ENCODE measurements at regions not wholly inside any gene's neighbourhood (a gene's known extent, or its start where the extent isn't known, plus 50 kb on each side); places are given as distances from the start of the nearest gene placed in this dataset.

GRCh38 chr10:20662742-20663141, 234.4 kb downstream of the NEBL start:
- TF ChIP-seq ZNF512 (CRISPR knock-in tag; IDR thresholded peaks at IDR 0.05; ENCODE audit: borderline replicate concordance) (no peak), ZNF317 (CRISPR knock-in tag; IDR thresholded peaks at IDR 0.05; ENCODE audit: borderline replicate concordance, low read depth) (peak; percentile 88; the same call in 1 of the 2 replicates)

GRCh38 chr10:20659225-20659624, 237.9 kb downstream of the NEBL start:
- ATAC-seq (no peak), DNase-seq (ENCODE audit: low spot score) (no peak)
- H3K4me3 Mint-ChIP-seq: no peak overlapping the region
- peaks cover 17% of the 10 kb centered on the region for H3K36me3 Mint-ChIP-seq
- CTCF ChIA-PET: no interaction called here
- peaks cover 26% of the 10 kb centered on the region for H3K9me3 Mint-ChIP-seq
- H3K27ac Mint-ChIP-seq: no peak overlapping the region
- POLR2A ChIA-PET: no interaction called here
- peaks cover 10% of the 10 kb centered on the region for H3K4me1 Mint-ChIP-seq
- peaks cover 6% of the 10 kb centered on the region for H3K27me3 Mint-ChIP-seq (ENCODE audit: low read depth)
- TF ChIP-seq MXD4 (CRISPR knock-in tag; IDR thresholded peaks at IDR 0.05; ENCODE audit: borderline replicate concordance) (no peak), PREB (CRISPR knock-in tag; IDR thresholded peaks at IDR 0.05; ENCODE audit: borderline replicate concordance) (no peak), RORB (CRISPR knock-in tag; IDR thresholded peaks at IDR 0.05) (no peak), CREB1 (CRISPR knock-in tag; IDR thresholded peaks at IDR 0.05) (no peak)

More at GRCh38 chr10:20662742-20663141, 234.4 kb downstream of the NEBL start:
- ChIA-PET CTCF (interaction anchor here (0.6 kb wide), 1 partner anchor 52 kb away, joined by 3 read pairs; no protein-coding TSS in a partner anchor), POLR2A (no interaction called here)
- DNase-seq (ENCODE audit: low spot score) (no peak), ATAC-seq (no peak)
- H3K36me3 Mint-ChIP-seq: peaks cover 18% of the 10 kb centered on the region
- peaks cover 10% of the 10 kb centered on the region for H3K4me1 Mint-ChIP-seq
- no peak overlapping the region for H3K27ac Mint-ChIP-seq
- peaks cover 6% of the 10 kb centered on the region for H3K27me3 Mint-ChIP-seq (ENCODE audit: low read depth)
- peaks cover 26% of the 10 kb centered on the region for H3K9me3 Mint-ChIP-seq
- H3K4me3 Mint-ChIP-seq: no peak overlapping the region

- ChIA-PET POLR2A (no interaction called here), CTCF (no interaction called here)
- H3K27ac Mint-ChIP-seq: no peak overlapping the region
- peaks cover 22% of the 10 kb centered on the region for H3K9me3 Mint-ChIP-seq
- H3K4me3 Mint-ChIP-seq: no peak overlapping the region
- no peak for TF ChIP-seq ZNF532 (CRISPR knock-in tag; IDR thresholded peaks at IDR 0.05; ENCODE audit: borderline replicate concordance)
- TF ChIP-seq FOXP1 (CRISPR knock-in tag; IDR thresholded peaks at IDR 0.05; ENCODE audit: borderline replicate concordance): no peak
- no peak for TF ChIP-seq OVOL2 (CRISPR knock-in tag; IDR thresholded peaks at IDR 0.05; ENCODE audit: borderline replicate concordance)
- no peak for TF ChIP-seq SMAD4 (CRISPR knock-in tag; IDR thresholded peaks at IDR 0.05)
- no peak for TF ChIP-seq ERG (CRISPR knock-in tag; IDR thresholded peaks at IDR 0.05)
- H3K4me1 Mint-ChIP-seq: peaks cover 10% of the 10 kb centered on the region
- peaks cover 13% of the 10 kb centered on the region for H3K36me3 Mint-ChIP-seq
- no peak for ATAC-seq
- peaks cover 6% of the 10 kb centered on the region for H3K27me3 Mint-ChIP-seq (ENCODE audit: low read depth)
- DNase-seq (ENCODE audit: low spot score): no peak
These were observed 239.0 kb downstream of the NEBL start for GRCh38 chr10:20658158-20658557.

All from WTC11 (cell line).